ENCODE measurements at regions not wholly inside any gene's neighbourhood (a gene's known extent, or its start where the extent isn't known, plus 50 kb on each side); places are given as distances from the start of the nearest gene placed in this dataset.

DNA sequence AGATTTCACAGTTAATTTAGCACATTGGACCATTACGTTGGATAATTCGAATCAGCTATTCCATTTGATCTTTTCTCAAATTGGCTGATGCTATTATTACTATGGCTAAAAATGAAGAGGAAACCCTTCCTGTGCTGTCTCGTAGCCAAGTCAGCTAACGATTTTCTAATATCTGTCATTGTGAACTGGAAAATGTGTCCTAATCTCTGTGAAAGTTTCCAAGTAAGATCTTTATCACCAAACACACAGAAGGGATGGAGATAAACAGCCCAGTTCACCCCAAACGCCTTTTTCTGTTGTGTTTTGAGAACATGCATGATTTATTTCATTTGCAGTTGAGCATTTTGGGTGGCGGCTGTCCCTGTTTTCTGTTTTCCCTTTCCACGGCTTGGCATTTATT is 312.8 kb downstream of the FOXL1 start:
- Mint-ChIP-seq H3K4me3 (ENCODE audit: unreplicated experiment) (no peak overlapping the region), H3K36me3 (ENCODE audit: low read depth) (no peaks in the 10 kb centered on the region), H3K27ac (ENCODE audit: unreplicated experiment) (no peak overlapping the region), H3K27me3 (ENCODE audit: low read depth) (no peaks in the 10 kb centered on the region), H3K4me1 (ENCODE audit: low read depth) (peaks cover 13% of the 10 kb centered on the region), H3K9me3 (ENCODE audit: low read depth) (no peaks in the 10 kb centered on the region)
- no peak for DNase-seq (ENCODE audit: low spot score)
- no peak for TF ChIP-seq CTCF (IDR thresholded peaks at IDR 0.05)

DNA sequence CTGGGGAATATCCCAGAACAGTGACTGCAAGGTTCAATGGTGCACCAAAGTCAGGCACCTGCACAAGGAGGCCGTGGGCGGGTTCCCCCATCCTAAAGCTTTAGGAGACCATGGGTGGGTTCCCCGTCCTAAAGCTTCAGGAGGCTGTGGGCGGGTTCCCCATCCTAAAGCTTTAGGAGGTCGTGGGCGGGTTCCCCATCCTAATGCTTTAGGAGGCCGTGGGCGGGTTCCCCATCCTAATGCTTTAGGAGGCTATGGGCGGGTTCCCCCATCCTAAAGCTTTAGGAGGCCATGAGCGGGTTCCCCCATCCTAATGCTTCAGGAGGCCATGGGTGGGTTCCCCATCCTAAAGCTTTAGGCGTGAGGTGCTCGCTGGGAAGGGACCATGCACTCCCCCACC is 313.3 kb downstream of the FOXL1 start:
- H3K27me3 Mint-ChIP-seq (ENCODE audit: low read depth) = no peaks in the 10 kb centered on the region
- H3K9me3 Mint-ChIP-seq (ENCODE audit: low read depth) = no peaks in the 10 kb centered on the region
- peaks cover 13% of the 10 kb centered on the region for H3K4me1 Mint-ChIP-seq (ENCODE audit: low read depth)
- H3K36me3 Mint-ChIP-seq (ENCODE audit: low read depth) = no peaks in the 10 kb centered on the region
- no peak overlapping the region for H3K4me3 Mint-ChIP-seq (ENCODE audit: unreplicated experiment)
- no peak for DNase-seq (ENCODE audit: low spot score)
- no peak for TF ChIP-seq CTCF (IDR thresholded peaks at IDR 0.05)
- no peak overlapping the region for H3K27ac Mint-ChIP-seq (ENCODE audit: unreplicated experiment)

GRCh38 chr16:86892509-86892908 is 314.2 kb downstream of the FOXL1 start:
- no peak for TF ChIP-seq CTCF (IDR thresholded peaks at IDR 0.05)
- Mint-ChIP-seq H3K9me3 (ENCODE audit: low read depth) (no peaks in the 10 kb centered on the region), H3K4me1 (ENCODE audit: low read depth) (peaks cover 9% of the 10 kb centered on the region), H3K4me3 (ENCODE audit: unreplicated experiment) (no peak overlapping the region), H3K27me3 (ENCODE audit: low read depth) (no peaks in the 10 kb centered on the region), H3K36me3 (ENCODE audit: low read depth) (no peaks in the 10 kb centered on the region), H3K27ac (ENCODE audit: unreplicated experiment) (no peak overlapping the region)
- DNase-seq (ENCODE audit: low spot score) = no peak

GRCh38 chr16:86893506-86893905 is 315.2 kb downstream of the FOXL1 start:
- no peak for DNase-seq (ENCODE audit: low spot score)
- no peak overlapping the region for H3K4me3 Mint-ChIP-seq (ENCODE audit: unreplicated experiment)
- no peaks in the 10 kb centered on the region for H3K27me3 Mint-ChIP-seq (ENCODE audit: low read depth)
- H3K36me3 Mint-ChIP-seq (ENCODE audit: low read depth) = no peaks in the 10 kb centered on the region
- no peak for TF ChIP-seq CTCF (IDR thresholded peaks at IDR 0.05)
- no peaks in the 10 kb centered on the region for H3K9me3 Mint-ChIP-seq (ENCODE audit: low read depth)
- no peak overlapping the region for H3K27ac Mint-ChIP-seq (ENCODE audit: unreplicated experiment)
- peaks cover 17% of the 10 kb centered on the region for H3K4me1 Mint-ChIP-seq (ENCODE audit: low read depth)

DNA sequence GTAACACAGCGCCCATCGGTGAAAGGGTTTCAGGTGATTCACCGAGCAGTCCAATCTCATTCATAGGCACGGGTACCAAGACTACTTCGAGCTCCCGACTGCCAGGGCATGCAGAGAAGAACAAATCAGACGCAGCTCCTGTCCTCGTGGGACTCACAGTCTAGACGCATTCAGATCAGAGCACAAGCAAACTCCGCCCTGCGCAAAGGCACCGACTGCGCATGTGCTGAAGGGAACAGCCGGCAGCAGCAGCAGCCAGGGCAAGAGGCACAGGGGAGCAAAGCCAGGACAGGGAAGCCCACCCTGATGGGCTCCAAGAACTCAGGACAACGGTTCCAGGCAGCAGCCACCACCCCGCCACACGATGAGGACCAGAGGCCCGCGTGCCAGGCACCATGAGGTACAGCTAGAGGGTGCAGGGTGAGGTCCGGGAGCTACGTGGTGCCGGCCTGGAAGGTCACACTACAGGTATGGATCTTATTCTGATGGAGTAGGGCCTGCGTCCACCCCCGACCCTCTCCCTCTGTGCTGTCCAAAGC is 315.7 kb downstream of the FOXL1 start:
- Mint-ChIP-seq H3K27ac (ENCODE audit: unreplicated experiment) (no peak overlapping the region), H3K36me3 (ENCODE audit: low read depth) (no peaks in the 10 kb centered on the region), H3K4me3 (ENCODE audit: unreplicated experiment) (no peak overlapping the region), H3K27me3 (ENCODE audit: low read depth) (no peaks in the 10 kb centered on the region), H3K9me3 (ENCODE audit: low read depth) (no peaks in the 10 kb centered on the region), H3K4me1 (ENCODE audit: low read depth) (peaks cover 23% of the 10 kb centered on the region)
- TF ChIP-seq CTCF (IDR thresholded peaks at IDR 0.05) = no peak
- DNase-seq (ENCODE audit: low spot score) = no peak
